Endometrium (tissue), 2 donors: ENCODE measurements at regions not wholly inside any gene's neighbourhood (a gene's known extent, or its start where the extent isn't known, plus 50 kb on each side); places are given as distances from the start of the nearest gene placed in this dataset.

Experiments
- FAIRE-seq: peaks from 2 replicates; lab custom pipeline; 2012; peaks lifted over from hg19 to GRCh38; lab: Jason Lieb, UNC
- donor health status: control.
- donor health status: control.

GRCh38 chr2:145501920-145502319, 982.0 kb upstream of the ZEB2 start:
- no peak for FAIRE-seq

DNA sequence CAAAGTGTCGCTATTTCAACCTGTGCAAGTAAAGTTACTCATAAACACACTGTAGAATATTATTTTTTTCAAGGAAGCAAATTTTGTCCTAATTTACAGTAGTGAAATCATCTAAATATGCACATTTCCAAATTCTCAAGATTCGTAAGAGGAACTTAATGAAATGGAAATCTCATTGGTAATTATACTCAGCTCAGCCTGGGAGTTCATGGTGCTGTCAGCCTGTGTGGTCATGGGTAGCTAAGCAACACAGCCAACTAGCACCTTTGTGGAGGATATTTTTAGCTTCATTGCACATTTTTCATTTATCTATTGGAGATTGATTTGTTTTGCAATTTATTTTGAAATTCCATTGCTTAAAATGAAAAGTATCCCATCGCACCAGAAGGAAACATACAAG, 975.7 kb upstream of the ZEB2 start:
- FAIRE-seq, result no peak

- FAIRE-seq, result no peak
These were observed 974.5 kb upstream of the ZEB2 start for GRCh38 chr2:145494441-145494840.

GRCh38 chr2:145488571-145488970, 968.7 kb upstream of the ZEB2 start:
- FAIRE-seq, result no peak

DNA sequence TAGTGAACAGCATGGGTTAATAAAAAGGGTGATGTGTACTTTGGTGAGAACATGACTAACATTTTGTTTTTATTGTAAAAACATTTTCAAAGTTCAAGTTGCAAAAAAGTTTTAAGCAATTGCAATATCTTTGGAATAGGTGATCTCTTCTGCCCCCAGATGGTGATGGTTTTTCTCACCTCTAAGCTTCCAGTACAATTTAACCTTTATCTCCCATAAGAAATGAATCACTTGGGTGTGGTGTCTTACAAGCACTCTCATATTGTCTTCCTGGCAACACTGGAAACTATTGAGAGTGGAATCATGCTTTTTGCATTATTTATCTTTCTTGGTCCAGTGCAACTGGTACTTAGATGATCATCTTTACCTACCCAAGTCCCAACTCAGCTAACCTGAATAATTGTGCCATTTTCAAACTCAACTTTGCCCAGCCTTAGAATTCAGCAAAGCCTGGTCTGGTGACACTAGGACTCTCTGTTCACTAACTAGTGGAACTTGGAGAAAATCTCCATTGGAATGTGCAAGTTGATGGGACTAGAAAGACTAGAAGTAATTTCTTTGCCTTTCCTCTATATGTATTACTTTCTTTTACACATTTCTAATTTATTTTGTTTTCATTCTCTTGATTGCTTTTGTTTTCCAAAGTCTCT, 964.7 kb upstream of the ZEB2 start:
- FAIRE-seq, result no peak

GRCh38 chr2:145483854-145484253, 963.9 kb upstream of the ZEB2 start:
- no peak for FAIRE-seq

DNA sequence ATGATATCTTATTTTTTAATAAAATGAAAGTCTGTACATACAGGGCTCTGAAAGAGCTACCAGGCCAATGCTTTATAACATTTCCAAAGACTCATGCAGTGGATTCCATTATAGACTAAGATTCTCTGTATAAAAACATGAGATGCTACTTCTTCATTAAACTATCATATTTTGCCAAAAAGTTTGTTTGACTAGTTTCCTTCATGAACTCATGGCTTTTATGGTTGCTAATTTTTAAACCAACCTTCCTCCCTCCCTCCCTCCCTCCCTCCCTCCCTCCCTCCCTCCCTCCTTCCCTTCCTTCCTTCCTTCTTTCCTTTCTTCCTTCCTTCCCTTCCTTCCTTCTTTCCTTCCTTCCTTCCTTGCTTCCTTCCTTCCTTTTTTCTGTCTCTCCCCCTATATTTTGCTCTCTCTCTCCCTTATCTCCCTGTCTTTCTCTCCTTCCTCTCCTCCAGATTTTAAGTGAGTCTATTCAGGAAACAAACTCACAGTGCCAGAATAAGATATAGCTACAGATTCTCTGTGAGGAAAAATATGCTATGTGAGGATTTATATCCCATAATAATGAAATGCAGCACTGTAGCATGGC, 961.5 kb upstream of the ZEB2 start:
- FAIRE-seq, result no peak

- no peak for FAIRE-seq
These were observed 944.9 kb upstream of the ZEB2 start for GRCh38 chr2:145464866-145465265.

- FAIRE-seq, result no peak
These were observed 940.2 kb upstream of the ZEB2 start for GRCh38 chr2:145460112-145460511.

GRCh38 chr2:145431181-145431951, 911.4 kb upstream of the ZEB2 start:
- FAIRE-seq, result no peak

GRCh38 chr2:145423809-145424208, 903.9 kb upstream of the ZEB2 start:
- FAIRE-seq, result no peak

GRCh38 chr2:145422576-145422975, 902.7 kb upstream of the ZEB2 start:
- FAIRE-seq, result no peak

DNA sequence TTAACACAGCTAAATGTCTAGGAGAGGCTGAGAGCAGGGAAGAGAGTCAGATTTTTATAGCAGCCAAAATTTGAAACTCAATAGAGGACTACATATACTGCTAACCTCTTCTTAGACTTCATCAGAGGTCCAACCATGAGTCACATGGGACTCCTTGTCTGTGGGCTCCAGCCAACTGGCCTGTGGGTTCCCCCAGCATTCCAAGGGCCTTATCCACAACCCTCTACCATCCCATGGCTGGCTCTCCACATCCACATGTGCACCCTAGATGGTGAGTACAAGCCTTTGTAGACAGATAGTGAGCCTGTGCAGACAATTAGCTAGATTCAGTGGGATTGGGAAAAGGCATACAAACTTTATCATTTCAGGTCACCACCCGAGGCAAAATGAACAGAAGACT, 901.9 kb upstream of the ZEB2 start:
- FAIRE-seq, result no peak

- no peak for FAIRE-seq
These were observed 896.7 kb upstream of the ZEB2 start for GRCh38 chr2:145416640-145417039.

DNA sequence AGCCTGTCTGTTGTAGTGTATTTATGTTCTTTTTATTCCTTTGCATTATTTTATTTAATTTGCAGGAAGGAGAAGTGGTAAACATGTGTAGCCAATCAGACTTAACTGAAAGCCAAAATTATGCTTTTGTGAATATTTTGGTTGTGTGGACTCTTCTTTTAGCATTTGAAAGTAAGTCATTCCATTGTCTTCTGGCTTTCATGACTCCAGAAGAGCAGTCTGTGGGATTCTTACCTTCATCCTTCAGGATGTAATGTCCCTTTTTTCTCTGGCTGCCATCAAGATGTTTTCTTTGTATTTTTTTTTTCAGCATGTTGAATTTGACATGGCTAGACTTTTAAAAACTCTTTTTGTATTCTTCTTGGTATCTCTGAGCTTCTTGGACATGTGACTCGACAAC, 895.2 kb upstream of the ZEB2 start:
- no peak for FAIRE-seq

DNA sequence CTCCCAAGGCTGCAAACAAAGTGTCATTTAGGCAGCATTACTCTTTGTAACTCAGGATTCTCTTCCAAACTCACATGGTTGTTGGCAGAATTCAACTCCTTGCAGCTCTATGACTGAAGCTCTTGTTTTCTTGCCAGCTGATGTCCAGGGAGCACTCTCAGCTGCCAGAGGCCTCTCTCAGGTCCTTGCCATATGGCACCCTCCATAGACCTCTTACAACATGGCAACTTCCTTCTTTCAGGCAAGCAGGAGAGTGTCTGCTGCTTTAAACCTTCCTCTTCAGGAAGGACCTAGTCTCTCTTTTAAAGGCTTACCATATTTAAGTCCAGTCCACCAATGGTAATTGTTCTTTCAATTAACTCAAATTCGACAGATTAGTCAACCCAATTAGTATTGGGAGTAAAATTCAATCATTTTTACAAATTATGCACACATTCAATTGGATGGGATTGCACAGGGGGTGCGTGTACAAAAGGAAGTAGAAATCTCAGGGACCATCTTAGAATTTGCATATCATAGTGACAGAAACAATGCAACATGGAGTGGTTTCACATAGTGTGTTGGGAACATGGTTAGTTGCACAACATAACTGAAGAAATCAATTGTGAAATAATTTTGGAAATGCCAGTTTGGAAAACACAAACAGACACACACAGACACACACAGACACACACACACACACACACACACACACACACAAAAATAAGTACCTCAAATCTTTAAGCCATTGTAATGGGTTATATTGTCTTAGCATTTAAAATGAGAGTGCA, 893.5 kb upstream of the ZEB2 start:
- FAIRE-seq, result no peak

- FAIRE-seq, result no peak
These were observed 892.2 kb upstream of the ZEB2 start for GRCh38 chr2:145412155-145412554.

DNA sequence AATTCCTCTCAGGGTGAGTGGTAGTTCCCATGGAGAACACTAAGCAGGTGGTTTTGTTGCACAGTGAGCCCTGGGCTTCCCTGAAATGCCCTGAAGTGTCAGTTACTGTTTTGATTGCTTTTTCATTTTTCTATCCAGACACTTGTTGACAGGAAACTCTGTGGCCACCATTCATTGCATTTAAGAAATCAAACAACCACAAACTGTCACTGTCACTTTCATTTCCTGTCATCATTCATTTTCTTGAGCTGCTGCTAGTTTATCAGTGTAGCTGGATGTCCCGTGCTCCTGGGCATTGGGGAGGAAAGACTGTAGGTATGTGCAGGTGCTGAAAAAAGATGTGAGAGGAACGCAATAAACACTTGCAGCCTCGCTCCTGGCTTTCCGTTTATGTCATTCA, 891.6 kb upstream of the ZEB2 start:
- FAIRE-seq, result no peak

DNA sequence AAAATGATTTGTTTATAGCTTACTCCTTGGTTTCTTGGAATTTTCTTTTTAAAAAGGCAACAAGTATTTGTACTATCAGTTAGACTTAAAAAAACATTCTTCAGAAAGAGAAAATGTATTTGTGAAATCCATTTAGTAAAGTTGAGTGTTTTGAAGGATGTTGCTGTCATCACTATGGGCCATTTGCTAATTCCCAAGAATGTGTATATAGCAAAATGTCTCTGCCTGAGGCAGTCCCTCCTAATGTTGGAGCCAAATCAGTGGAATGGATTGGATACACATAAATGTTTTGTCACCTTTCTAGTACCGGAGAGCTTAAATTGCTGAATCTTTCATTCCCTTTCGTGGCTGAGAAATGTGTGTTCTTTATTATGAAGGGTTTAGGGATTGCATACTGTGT, 890.2 kb upstream of the ZEB2 start:
- no peak for FAIRE-seq

GRCh38 chr2:145408980-145409379, 889.1 kb upstream of the ZEB2 start:
- no peak for FAIRE-seq

DNA sequence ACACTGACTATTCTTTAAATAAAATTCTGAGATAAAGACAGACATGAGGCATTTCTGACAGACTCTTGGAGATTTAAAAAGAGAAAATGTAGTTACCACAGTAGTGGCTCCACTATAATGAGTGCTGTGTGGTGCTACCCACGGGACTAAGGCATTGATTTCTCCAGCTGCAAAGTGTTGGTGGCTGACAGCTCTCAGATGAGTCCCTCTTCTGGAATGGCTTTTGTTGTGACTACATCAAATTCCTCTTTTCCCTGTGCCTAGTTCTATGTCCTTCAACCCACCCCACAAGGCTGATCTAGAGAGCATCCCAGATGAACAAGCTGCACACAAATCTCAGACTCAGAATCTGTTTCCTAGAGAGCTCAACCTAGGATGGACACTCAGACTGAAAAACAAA, 884.8 kb upstream of the ZEB2 start:
- no peak for FAIRE-seq

- FAIRE-seq, result no peak
These were observed 882.9 kb upstream of the ZEB2 start for GRCh38 chr2:145402706-145403277.

- no peak for FAIRE-seq
These were observed 879.2 kb upstream of the ZEB2 start for GRCh38 chr2:145399131-145399530.
